ENCODE measurements at regions not wholly inside any gene's neighbourhood (a gene's known extent, or its start where the extent isn't known, plus 50 kb on each side); places are given as distances from the start of the nearest gene placed in this dataset.

DNA sequence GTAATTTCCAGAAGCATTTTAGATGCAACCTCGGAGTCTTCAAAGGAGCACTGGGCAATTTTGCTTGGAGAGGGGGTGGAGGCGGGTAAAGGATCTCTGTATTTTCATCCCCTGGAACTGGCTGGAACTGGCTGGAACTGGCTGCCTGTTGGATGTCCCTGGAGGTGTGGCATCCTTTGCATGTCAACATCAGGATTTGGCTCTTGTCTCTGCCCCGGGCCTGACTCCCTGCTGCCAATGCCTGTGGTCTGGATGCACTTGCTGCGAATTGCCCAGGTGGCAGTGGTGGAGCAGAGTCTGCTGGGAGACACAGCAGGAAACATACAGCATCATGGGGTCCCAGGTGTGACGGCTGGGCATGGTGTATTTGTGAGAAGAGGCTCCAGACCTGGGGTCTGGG is 391.3 kb downstream of the GADD45G start:
- no peak for DNase-seq (ENCODE audit: low read depth)

GRCh38 chr9:89996773-89997172 is 392.0 kb downstream of the GADD45G start:
- DNase-seq (ENCODE audit: low read depth) = peak; percentile 34

GRCh38 chr9:89998633-89999032 is 393.8 kb downstream of the GADD45G start:
- DNase-seq (ENCODE audit: low read depth) = no peak

DNA sequence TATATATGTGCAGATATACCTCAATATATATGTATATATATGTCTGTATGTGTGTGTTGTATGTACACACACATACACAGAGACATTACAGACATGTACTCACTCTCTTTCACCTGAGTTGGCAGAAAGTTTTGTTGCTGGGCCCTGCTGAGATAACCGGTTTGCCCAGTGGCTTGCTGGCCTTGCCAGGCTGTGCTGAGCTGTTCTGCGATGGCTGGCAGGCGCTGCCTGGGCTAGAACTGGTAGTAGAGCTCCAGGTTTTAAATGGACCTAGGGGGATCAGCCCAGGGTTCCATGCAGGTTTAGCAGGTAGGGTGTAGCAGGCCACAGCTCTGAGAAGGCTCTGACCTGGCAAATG is 394.3 kb downstream of the GADD45G start:
- no peak for DNase-seq (ENCODE audit: low read depth)

- DNase-seq (ENCODE audit: low read depth) = peak; percentile 78
These were observed 394.9 kb downstream of the GADD45G start for GRCh38 chr9:89999534-90000370.

DNA sequence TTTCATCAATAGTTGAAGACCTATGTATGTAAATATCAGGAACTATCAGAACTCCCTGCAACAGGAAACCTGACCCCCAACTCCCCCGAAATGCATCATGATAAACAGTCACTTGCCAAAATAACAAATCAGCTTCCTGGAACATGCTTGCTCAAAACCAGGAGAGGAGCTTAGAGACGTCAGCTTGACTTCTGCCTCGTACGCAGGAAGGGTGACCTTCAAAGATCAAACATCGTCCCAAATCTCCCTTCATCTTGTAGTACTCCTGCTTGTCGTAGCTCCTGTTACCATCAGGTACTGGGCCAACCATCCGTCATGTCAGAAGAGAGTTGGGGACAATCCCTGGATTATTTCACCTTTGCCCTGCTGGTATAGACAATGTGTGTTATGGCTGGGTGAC is 396.1 kb downstream of the GADD45G start:
- no peak for DNase-seq (ENCODE audit: low read depth)

DNA sequence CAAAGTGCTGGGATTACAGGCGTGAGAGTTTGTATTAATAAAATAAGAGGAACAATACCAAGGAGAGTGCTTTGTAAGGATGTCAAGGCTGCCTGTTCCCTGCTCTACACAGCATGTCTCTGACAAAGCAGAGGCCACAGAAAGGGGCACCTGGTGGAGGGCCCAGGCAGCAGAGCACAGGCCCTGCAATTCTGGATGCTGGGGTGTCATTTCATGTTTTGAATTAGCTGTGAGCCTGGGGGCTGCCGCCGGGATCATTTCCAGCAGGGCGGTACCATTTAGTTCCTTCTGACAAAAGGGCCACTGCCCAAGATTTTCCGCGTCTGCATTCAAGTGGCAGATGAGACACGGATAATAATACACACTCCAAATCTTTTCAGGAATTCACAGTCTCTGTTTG is 396.9 kb downstream of the GADD45G start:
- DNase-seq (ENCODE audit: low read depth) = no peak

- DNase-seq (ENCODE audit: low read depth) = peak; percentile 70
These were observed 397.8 kb downstream of the GADD45G start for GRCh38 chr9:90002397-90003271.

GRCh38 chr9:90005388-90005787 is 400.6 kb downstream of the GADD45G start:
- no peak for DNase-seq (ENCODE audit: low read depth)

GRCh38 chr9:90007516-90008440 is 403.0 kb downstream of the GADD45G start:
- DNase-seq (ENCODE audit: low read depth) = peak; percentile 88

DNA sequence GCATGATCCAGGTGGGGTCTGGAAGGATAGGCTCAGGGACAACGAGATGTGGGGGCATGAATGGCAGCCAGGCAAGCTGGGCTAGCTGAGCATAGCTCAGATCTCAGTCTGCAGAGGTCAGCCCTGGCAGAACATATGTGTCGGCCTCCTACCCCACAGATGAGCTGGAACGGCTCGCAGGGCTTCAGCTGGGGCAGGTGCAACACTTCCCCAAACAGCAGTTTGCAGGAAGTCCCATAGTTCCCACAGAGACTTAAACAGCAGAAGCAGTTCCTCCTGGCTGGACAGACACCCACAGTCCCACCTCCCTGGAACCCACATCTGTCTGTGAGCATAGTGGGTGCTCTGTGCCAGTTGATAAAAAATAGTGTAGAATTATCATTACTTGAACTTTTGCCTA is 404.6 kb downstream of the GADD45G start:
- no peak for DNase-seq (ENCODE audit: low read depth)

DNA sequence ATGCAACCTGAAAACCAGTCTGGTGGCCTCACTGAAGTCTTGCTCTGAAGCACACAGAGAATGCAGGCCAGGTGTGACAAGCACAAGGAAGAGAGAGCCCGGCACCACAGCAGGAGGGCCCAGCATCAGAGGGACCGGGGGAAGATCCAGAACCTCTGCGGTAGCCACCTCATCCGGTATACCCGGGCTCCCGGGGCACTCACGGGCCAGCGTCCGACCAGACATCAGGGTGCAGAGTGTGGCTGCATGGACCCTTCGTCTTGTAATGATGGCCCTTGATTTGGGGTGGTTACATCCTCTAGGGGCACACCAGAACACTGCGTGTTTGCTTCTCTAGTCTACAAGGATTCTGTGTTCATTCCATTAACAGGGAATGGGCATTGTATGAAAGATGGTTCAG is 406.0 kb downstream of the GADD45G start:
- DNase-seq (ENCODE audit: low read depth) = no peak

GRCh38 chr9:90012949-90013348 is 408.1 kb downstream of the GADD45G start:
- DNase-seq (ENCODE audit: low read depth) = no peak

DNA sequence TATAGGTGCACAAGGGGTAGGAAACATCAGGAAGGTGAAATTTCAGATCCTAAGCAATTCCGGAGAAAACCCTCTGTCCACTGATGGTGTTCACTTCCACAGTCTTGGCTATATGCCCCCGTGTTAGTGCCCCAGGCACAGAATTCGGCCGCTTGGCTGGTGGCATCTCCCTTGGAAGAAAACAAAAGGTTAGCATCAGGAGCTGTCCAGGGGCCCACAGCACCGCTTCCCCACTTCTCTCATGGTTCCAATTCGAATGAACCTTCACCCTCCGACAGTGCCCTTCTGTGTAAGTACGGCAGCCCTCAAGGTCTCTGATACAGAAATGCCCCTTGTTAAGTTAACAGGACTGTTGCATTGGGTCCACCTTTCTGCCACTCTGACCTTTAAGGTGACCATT is 409.0 kb downstream of the GADD45G start:
- DNase-seq (ENCODE audit: low read depth) = no peak

GRCh38 chr9:90014421-90014820 is 409.6 kb downstream of the GADD45G start:
- DNase-seq (ENCODE audit: low read depth) = no peak

- no peak for DNase-seq (ENCODE audit: low read depth)
These were observed 411.5 kb downstream of the GADD45G start for GRCh38 chr9:90016272-90016671.

DNA sequence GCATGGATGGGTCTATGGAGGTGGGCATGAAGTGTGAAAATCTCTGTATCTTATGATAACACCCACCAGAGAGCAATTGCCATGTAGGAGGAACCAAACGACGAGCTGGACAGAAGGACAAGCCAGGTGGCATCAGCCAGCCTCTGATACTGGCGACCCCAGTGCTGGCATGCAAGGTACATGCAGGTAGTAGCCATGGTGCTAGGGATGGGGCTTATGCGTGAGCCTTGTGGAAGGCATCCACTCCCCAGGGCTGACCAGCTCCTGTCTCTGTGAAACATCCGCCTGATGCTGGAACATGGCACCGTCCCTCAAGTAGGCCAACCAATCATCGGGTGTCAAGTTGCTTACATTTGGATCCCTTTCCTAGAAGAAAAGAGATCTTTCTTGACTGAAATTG is 412.9 kb downstream of the GADD45G start:
- no peak for DNase-seq (ENCODE audit: low read depth)

GRCh38 chr9:90018688-90019087 is 413.9 kb downstream of the GADD45G start:
- DNase-seq (ENCODE audit: low read depth) = no peak

DNA sequence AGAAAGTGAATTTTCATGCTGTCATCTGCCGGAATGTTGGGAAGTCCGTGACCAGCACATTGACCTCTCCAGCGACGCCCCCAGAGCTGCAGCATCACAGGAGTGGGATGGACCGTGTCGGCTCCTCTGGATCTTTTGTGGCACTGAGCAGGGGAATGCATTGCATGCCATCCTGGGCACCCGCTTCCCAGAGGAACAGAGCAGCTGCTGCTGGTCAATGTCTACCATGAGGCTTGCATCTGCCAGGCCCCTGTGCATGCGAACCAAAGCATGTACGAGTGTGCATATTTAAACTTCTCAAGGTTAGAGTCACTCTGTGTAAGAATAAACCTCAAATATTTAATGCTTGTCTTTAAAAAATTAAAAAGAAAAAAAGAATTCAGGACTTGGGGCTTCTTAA is 414.8 kb downstream of the GADD45G start:
- DNase-seq (ENCODE audit: low read depth) = no peak

DNA sequence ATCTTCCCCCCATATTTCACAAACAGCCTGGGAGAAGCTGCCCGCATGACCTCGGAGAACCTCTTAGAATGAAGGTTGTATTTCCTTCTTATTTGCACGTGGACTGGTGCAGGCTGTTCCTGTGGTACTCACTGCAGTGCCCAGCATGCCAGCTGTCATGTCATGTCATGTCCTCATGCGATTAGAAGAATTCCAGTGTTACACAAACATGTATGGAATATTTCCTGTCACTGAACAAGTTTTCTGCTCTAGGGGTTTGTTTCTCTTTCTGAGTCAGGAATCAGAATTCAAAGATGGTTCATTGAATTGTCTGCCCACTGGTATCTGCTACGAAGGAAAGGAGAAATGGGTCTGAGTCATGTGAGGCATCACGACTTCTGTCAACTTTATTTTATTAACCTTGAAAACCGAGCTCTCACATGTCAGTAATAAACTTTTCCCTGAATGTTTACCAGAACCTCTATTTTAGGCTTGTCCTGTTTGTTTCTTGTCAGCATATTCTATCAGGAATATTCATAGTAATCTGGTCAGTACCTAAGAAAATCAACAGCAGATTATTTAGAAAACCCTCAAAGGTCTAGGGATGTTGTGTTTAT is 415.6 kb downstream of the GADD45G start:
- peak; percentile 18 for DNase-seq (ENCODE audit: low read depth)

DNA sequence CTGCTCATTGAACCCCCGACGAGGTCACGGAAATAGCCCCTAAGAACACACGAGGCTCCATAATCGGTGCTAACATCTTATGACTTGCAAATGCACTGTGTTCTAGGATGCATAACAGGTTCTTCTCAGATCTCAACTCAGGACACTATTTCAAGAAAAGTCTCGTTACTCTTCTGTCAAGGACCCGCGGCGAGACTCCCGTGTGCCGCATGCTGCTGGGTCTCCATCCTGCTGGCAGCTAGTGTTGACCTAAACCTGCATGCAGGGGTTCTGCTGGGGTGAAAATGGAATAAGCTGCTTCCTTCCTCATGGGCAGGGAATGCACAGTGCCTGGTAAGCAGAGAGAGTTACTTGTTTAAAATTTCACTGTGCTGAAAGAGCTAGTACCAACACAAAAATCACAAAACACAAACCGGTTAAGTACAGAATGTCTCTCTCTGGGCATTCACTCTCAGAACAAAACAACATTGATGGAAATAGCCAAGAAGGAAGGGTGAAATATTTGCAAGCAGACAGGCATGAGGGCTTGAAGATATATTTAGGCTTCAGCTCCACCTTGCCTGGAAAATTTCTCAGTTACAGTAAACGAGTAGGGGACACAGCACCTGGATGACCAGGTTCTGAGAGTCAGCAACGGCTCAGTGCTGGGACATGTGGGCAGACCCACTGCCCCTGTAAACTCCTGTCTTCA is 416.5 kb downstream of the GADD45G start:
- no peak for DNase-seq (ENCODE audit: low read depth)

Measured in M059J (cell line).